ENCODE measurements at regions not wholly inside any gene's neighbourhood (a gene's known extent, or its start where the extent isn't known, plus 50 kb on each side); places are given as distances from the start of the nearest gene placed in this dataset.
A peak's percentile ranks its signal among the peaks of the same experiment; 100 is the strongest.
"Not testable (repeated sequence)": the region's sequence is repeated elsewhere in the genome, so short reads cannot be mapped to it uniquely, and the experiment has no call there.

GRCh38 chr10:10661176-10661575 is 356.5 kb upstream of the CELF2 start:
- no peak for DNase-seq

GRCh38 chr10:10662716-10663408 is 354.8 kb upstream of the CELF2 start:
- DNase-seq = no peak

GRCh38 chr10:10663622-10664021 is 354.1 kb upstream of the CELF2 start:
- DNase-seq = no peak

- DNase-seq = no peak
Observed at GRCh38 chr10:10665750-10666149, 351.9 kb upstream of the CELF2 start.

GRCh38 chr10:10667466-10667865 is 350.2 kb upstream of the CELF2 start:
- no peak for DNase-seq

- DNase-seq = no peak
Observed at GRCh38 chr10:10676972-10677371, 340.7 kb upstream of the CELF2 start.

GRCh38 chr10:10677479-10677878 is 340.2 kb upstream of the CELF2 start:
- peak; percentile 53 for DNase-seq

- no peak for DNase-seq
Observed at GRCh38 chr10:10680496-10680895, 337.2 kb upstream of the CELF2 start.

- no peak for DNase-seq
Observed at GRCh38 chr10:10684972-10685371, 332.7 kb upstream of the CELF2 start.

GRCh38 chr10:10685566-10685965 is 332.1 kb upstream of the CELF2 start:
- no peak for DNase-seq

GRCh38 chr10:10687751-10688150 is 329.9 kb upstream of the CELF2 start:
- no peak for DNase-seq

GRCh38 chr10:10699427-10699826 is 318.2 kb upstream of the CELF2 start:
- DNase-seq = no peak

GRCh38 chr10:10701084-10701611 is 316.5 kb upstream of the CELF2 start:
- no peak for DNase-seq

GRCh38 chr10:10702211-10702610 is 315.5 kb upstream of the CELF2 start:
- no peak for DNase-seq

GRCh38 chr10:10703382-10703781 is 314.3 kb upstream of the CELF2 start:
- no peak for DNase-seq

GRCh38 chr10:10712155-10712704 is 305.4 kb upstream of the CELF2 start:
- no peak for DNase-seq

- no peak for DNase-seq
Observed at GRCh38 chr10:10714327-10714726, 303.3 kb upstream of the CELF2 start.

GRCh38 chr10:10716972-10717371 is 300.7 kb upstream of the CELF2 start:
- DNase-seq = no peak

- no peak for DNase-seq
Observed at GRCh38 chr10:10722422-10722821, 295.2 kb upstream of the CELF2 start.

GRCh38 chr10:10725196-10725595 is 292.5 kb upstream of the CELF2 start:
- DNase-seq = no peak

- no peak for DNase-seq
Observed at GRCh38 chr10:10726101-10726500, 291.6 kb upstream of the CELF2 start.

GRCh38 chr10:10727411-10727810 is 290.3 kb upstream of the CELF2 start:
- not testable (repeated sequence) for DNase-seq

- DNase-seq = no peak
Observed at GRCh38 chr10:10727812-10728211, 289.9 kb upstream of the CELF2 start.

- no peak for DNase-seq
Observed at GRCh38 chr10:10730471-10731043, 287.1 kb upstream of the CELF2 start.

Measured in left hindlimb (tissue), 1 donor.